ENCODE measurements at regions not wholly inside any gene's neighbourhood (a gene's known extent, or its start where the extent isn't known, plus 50 kb on each side); places are given as distances from the start of the nearest gene placed in this dataset.

- H3K4me3 ChIP-seq = no peak overlapping the region
- 92 to 95% methylated on average over 3 of the region's 3 CpGs for WGBS, 2 donors (ENCODE audit: low coverage in 1 of 2)
- peaks cover 0 to 21% (median 0%) of the 10 kb centered on the region in 3 donors for H3K4me1 ChIP-seq
- no peaks in the 10 kb centered on the region for H3K9me3 ChIP-seq
- no peak overlapping the region for H3K27ac ChIP-seq
- no peaks in the 10 kb centered on the region for H3K36me3 ChIP-seq
- no peak for ATAC-seq
- H3K27me3 ChIP-seq = no peaks in the 10 kb centered on the region
- no peak for TF ChIP-seq CTCF (IDR thresholded peaks at IDR 0.05)
- no peak for TF ChIP-seq EP300 (IDR thresholded peaks at IDR 0.05)
- no peak for TF ChIP-seq POLR2A (IDR thresholded peaks at IDR 0.05)
- TF ChIP-seq POLR2AphosphoS5 (IDR thresholded peaks at IDR 0.05) = no peak
These were observed 197.4 kb upstream of the MBNL1 start for GRCh38 chr3:152071315-152071714.

- Histone ChIP-seq H3K9me3 (no peaks in the 10 kb centered on the region), H3K27me3 (no peaks in the 10 kb centered on the region), H3K36me3 (no peaks in the 10 kb centered on the region), H3K27ac (no peak overlapping the region), H3K4me3 (no peak overlapping the region), H3K4me1 (peaks cover 0 to 21% (median 0%) of the 10 kb centered on the region in 3 donors)
- no peak for ATAC-seq
- WGBS, 2 donors (ENCODE audit: low coverage in 1 of 2) = 67 to 86% methylated on average over 1 of the region's 1 CpG
- no peak for TF ChIP-seq EP300 (IDR thresholded peaks at IDR 0.05)
- TF ChIP-seq CTCF (IDR thresholded peaks at IDR 0.05) = peak in 3 of 4 experiments; percentile 28 to 53 (median 52)
These were observed 196.8 kb upstream of the MBNL1 start for GRCh38 chr3:152071924-152072323.

- H3K36me3 ChIP-seq = no peaks in the 10 kb centered on the region
- peak overlapping the region in 1 of 4 donors; percentile 44 for H3K27ac ChIP-seq
- H3K9me3 ChIP-seq = no peaks in the 10 kb centered on the region
- TF ChIP-seq CTCF (IDR thresholded peaks at IDR 0.05) = peak in 1 of 4 experiments; percentile 49
- no peak for TF ChIP-seq EP300 (IDR thresholded peaks at IDR 0.05)
- TF ChIP-seq POLR2A (IDR thresholded peaks at IDR 0.05) = no peak
- no peak for TF ChIP-seq POLR2AphosphoS5 (IDR thresholded peaks at IDR 0.05)
- WGBS, 2 donors (ENCODE audit: low coverage in 1 of 2) = 31 to 49% methylated on average over 4 to 6 of the region's 6 CpGs
- H3K27me3 ChIP-seq = no peaks in the 10 kb centered on the region
- ATAC-seq = no peak
- H3K4me1 ChIP-seq = peaks cover 0 to 21% (median 0%) of the 10 kb centered on the region in 3 donors
- no peak overlapping the region for H3K4me3 ChIP-seq
These were observed 195.5 kb upstream of the MBNL1 start for GRCh38 chr3:152073267-152073666.

GRCh38 chr3:152076148-152076547, 192.6 kb upstream of the MBNL1 start:
- H3K4me1 ChIP-seq = peaks cover 0 to 21% (median 0%) of the 10 kb centered on the region in 3 donors
- TF ChIP-seq POLR2A (IDR thresholded peaks at IDR 0.05) (no peak), EP300 (IDR thresholded peaks at IDR 0.05) (no peak)
- 45 to 70% methylated on average over 2 of the region's 2 CpGs for WGBS, 2 donors (ENCODE audit: low coverage in 1 of 2)
- no peaks in the 10 kb centered on the region for H3K36me3 ChIP-seq
- no peak overlapping the region for H3K27ac ChIP-seq
- H3K27me3 ChIP-seq = no peaks in the 10 kb centered on the region
- no peak for ATAC-seq
- no peaks in the 10 kb centered on the region for H3K9me3 ChIP-seq
- H3K4me3 ChIP-seq = no peak overlapping the region

GRCh38 chr3:152079980-152080379, 188.7 kb upstream of the MBNL1 start:
- no peak overlapping the region for H3K4me3 ChIP-seq
- ATAC-seq = no peak
- no peak overlapping the region for H3K27ac ChIP-seq
- no peak for TF ChIP-seq POLR2AphosphoS5 (IDR thresholded peaks at IDR 0.05)
- TF ChIP-seq POLR2A (IDR thresholded peaks at IDR 0.05) = no peak
- no peak for TF ChIP-seq CTCF (IDR thresholded peaks at IDR 0.05)
- no peak for TF ChIP-seq EP300 (IDR thresholded peaks at IDR 0.05)
- H3K36me3 ChIP-seq = no peaks in the 10 kb centered on the region
- H3K4me1 ChIP-seq = peaks cover 0 to 11% (median 0%) of the 10 kb centered on the region in 3 donors
- no peaks in the 10 kb centered on the region for H3K27me3 ChIP-seq
- H3K9me3 ChIP-seq = no peaks in the 10 kb centered on the region
- WGBS, 2 donors (ENCODE audit: low coverage in 1 of 2) = no CpG with 5 or more reads among the region's 2 CpGs

Measured in gastroesophageal sphincter (tissue), 4 donors.